ENCODE measurements at regions not wholly inside any gene's neighbourhood (a gene's known extent, or its start where the extent isn't known, plus 50 kb on each side); places are given as distances from the start of the nearest gene placed in this dataset.

- TF ChIP-seq ESRRG (CRISPR knock-in tag; IDR thresholded peaks at IDR 0.05) = no peak
Measured at GRCh38 chr4:3347871-3348270, 55.0 kb downstream of the RGS12 start (continued).

GRCh38 chr4:3348621-3349020 is 55.8 kb downstream of the RGS12 start:
- TF ChIP-seq CSDC2 (CRISPR knock-in tag; IDR thresholded peaks at IDR 0.05) (no peak), RARB (CRISPR knock-in tag; IDR thresholded peaks at IDR 0.05) (no peak), TSHZ2 (CRISPR knock-in tag; IDR thresholded peaks at IDR 0.05) (no peak), ZNF70 (CRISPR knock-in tag; IDR thresholded peaks at IDR 0.05) (no peak), BACH2 (CRISPR knock-in tag; IDR thresholded peaks at IDR 0.05; ENCODE audit: borderline replicate concordance) (no peak), ZFP3 (CRISPR knock-in tag; IDR thresholded peaks at IDR 0.05) (no peak), ISL1 (CRISPR knock-in tag; IDR thresholded peaks at IDR 0.05) (no peak), ZNF8 (CRISPR knock-in tag; IDR thresholded peaks at IDR 0.05) (no peak), ARNTL (CRISPR knock-in tag; IDR thresholded peaks at IDR 0.05; ENCODE audit: borderline replicate concordance, low read depth) (no peak)

GRCh38 chr4:3349116-3349515 is 56.3 kb downstream of the RGS12 start:
- ATAC-seq = no peak

More at GRCh38 chr4:3348621-3349020, 55.8 kb downstream of the RGS12 start:
- no peak for ATAC-seq

GRCh38 chr4:3351997-3352396 is 59.2 kb downstream of the RGS12 start:
- ATAC-seq = no peak
- TF ChIP-seq ZNF565 (CRISPR knock-in tag; conservative IDR thresholded peaks at IDR 0.05; ENCODE audit: low read depth) (no peak), GLIS3 (CRISPR knock-in tag; IDR thresholded peaks at IDR 0.05) (no peak), CSRNP3 (CRISPR knock-in tag; IDR thresholded peaks at IDR 0.05) (no peak), PATZ1 (CRISPR knock-in tag; IDR thresholded peaks at IDR 0.05; ENCODE audit: borderline replicate concordance) (no peak), ARNTL (CRISPR knock-in tag; IDR thresholded peaks at IDR 0.05; ENCODE audit: borderline replicate concordance, low read depth) (no peak), ISL1 (CRISPR knock-in tag; IDR thresholded peaks at IDR 0.05) (no peak), TOX (CRISPR knock-in tag; IDR thresholded peaks at IDR 0.05; ENCODE audit: borderline replicate concordance) (no peak), POU6F1 (CRISPR knock-in tag; IDR thresholded peaks at IDR 0.05; ENCODE audit: borderline replicate concordance, low read depth) (no peak), ZFP30 (CRISPR knock-in tag; IDR thresholded peaks at IDR 0.05) (no peak), CSDC2 (CRISPR knock-in tag; IDR thresholded peaks at IDR 0.05) (no peak), CREB5 (CRISPR knock-in tag; IDR thresholded peaks at IDR 0.05; ENCODE audit: low read depth) (no peak), ZNF70 (CRISPR knock-in tag; IDR thresholded peaks at IDR 0.05) (no peak), SNAI2 (CRISPR knock-in tag; IDR thresholded peaks at IDR 0.05) (no peak), ZC3H10 (CRISPR knock-in tag; IDR thresholded peaks at IDR 0.05) (no peak), ZNF8 (CRISPR knock-in tag; IDR thresholded peaks at IDR 0.05) (no peak)

More at GRCh38 chr4:3349116-3349515, 56.3 kb downstream of the RGS12 start:
- TF ChIP-seq PATZ1 (CRISPR knock-in tag; IDR thresholded peaks at IDR 0.05; ENCODE audit: borderline replicate concordance) = no peak
